OCI-LY7 (cell line): ENCODE measurements at regions not wholly inside any gene's neighbourhood (a gene's known extent, or its start where the extent isn't known, plus 50 kb on each side); places are given as distances from the start of the nearest gene placed in this dataset.

Source experiments
- CTCF ChIP-seq: fragments of 200-600 bp; sonication (generic); conservative IDR thresholded peaks from 2 replicates; pipeline ENCODE4 v1.5.1; 2014; ENCODE audit warnings: mild to moderate bottlenecking, antibody characterized with exemption, low read length, moderate library complexity, mixed read lengths
- EZH2phosphoT487 ChIP-seq: fragments of 200-600 bp; sonication (generic); IDR thresholded peaks from 2 replicates; pipeline ENCODE4 v1.6.1; 2018; ENCODE audit warnings: low read depth, borderline replicate concordance, mild to moderate bottlenecking, mixed run types, antibody characterized with exemption, low read length, moderate library complexity, mixed read lengths

GRCh38 chr20:51220293-51220706, 197.4 kb upstream of the KCNG1 start:
- TF ChIP-seq CTCF (peak; percentile 88), EZH2phosphoT487 (no peak)
